ENCODE measurements at regions not wholly inside any gene's neighbourhood (a gene's known extent, or its start where the extent isn't known, plus 50 kb on each side); places are given as distances from the start of the nearest gene placed in this dataset.
"Not testable (repeated sequence)": the region's sequence is repeated elsewhere in the genome, so short reads cannot be mapped to it uniquely, and the experiment has no call there.

DNA sequence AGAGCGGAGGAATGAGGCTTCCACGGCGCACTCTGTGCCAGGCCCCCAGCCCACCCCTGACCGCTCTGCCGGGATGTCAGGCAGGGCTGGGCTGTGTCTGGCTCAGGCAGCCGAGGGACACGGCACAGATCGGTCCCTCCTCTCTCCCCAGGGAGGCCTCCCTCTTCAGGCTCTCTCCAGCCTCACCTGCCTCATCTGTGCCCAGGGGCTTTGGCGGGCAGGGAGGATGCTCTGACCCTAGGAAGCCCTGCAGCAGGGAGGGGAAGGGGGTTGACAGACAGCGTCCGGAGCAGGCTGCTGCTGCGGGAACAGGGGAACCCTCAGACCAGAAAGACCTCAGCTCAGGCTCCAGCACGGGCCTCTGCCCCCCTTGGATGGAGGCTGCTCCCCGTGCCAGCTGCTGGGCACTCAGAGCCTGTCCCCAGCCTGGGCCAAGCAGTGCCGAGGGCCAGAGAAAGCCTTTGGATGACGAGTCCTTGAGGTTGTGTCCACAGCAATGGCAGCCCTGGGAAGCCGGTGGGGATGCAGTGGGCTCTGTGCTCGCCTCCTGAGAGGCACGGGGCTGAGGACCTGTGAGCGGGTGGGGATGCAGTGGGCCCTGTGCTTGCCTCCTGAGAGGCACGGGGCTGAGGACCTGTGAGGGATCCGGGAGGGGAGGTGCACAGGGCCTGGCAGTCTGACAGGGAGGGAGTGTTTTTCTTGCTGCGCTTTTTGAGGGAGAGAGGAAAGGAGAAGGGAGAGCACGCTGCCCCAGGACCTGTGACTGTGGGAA lies 66.9 kb downstream of the FOXL3 start:
- peak; percentile 53 for DNase-seq (ENCODE audit: low spot score)

DNA sequence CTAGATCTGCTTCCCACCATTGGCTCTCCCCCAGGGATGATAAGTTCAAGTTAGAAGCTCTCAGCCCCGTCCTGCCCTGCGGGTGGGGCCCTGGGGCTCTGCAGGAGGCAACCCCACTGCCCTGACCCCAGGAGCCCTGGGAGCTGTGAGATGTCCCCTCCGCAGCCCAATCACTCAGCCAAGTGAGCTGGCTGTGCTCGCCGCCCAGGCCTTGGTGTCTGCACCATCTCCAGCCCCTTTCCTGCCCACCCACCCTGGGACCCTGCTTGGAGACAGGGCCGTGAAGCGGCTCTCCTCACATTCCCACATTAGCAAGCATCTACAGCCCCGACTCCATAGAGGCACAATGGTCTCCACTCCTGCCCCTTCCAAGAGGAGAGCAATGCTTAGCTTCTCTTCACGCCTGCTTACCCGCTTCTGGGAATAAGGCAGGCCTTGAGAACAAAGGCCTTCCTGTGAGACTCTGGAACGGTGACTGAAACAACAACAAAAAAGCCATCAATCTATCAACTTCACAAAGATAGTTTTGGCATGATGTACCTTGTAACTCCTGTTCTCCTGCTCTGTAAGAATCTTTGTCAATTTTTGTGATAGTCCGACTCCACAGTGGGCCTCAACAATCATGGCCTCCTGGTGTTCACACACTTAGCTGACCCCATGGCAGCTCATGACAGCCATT lies 67.7 kb downstream of the FOXL3 start:
- no peak for DNase-seq (ENCODE audit: low spot score)

DNA sequence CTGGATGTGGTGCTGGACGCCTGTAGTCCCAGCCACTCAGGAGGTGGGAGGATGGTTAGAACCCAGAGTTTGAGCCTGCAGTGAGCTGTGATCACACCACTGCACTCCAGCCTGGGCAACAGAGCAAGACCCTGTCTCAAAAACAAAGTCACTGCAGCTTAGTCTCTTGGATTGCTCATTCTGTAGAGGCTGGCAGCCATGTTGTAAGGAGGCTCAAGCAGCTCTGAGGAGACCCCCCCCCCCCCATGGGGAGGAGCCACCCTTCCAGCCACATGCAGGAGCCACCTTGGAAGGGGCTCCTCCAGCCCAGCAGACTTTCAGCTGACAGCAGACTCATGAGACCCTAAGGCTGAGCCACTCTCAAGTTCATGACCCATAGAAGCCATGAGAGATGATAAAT lies 68.4 kb downstream of the FOXL3 start:
- no peak for DNase-seq (ENCODE audit: low spot score)

DNA sequence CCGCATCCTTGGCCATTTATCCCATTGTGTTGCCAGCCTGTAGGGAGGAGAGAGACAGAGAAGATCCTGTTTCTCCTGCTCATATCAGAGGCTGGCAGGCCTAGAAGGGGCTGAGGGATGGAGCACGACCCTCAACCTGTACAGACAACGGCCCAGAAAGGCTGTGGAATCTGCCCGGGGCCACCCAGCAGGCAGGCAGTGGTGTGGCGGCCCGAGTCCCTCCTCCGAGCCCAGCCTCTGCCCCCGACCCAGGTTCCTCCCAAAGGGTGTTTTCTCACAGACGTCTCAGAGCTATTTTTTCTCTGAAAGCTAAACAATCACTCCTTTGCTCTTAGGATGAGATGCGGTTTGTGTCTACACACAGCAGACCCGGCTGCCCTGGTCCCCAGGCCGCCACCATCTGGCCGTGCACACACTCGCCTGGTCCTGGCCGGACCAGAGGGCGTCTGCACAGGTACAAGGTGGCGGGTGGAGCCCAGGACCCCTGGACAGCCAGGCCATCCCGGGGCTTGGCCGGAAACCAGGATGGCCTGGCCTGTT lies 69.3 kb downstream of the FOXL3 start:
- DNase-seq (ENCODE audit: low spot score), result no peak

DNA sequence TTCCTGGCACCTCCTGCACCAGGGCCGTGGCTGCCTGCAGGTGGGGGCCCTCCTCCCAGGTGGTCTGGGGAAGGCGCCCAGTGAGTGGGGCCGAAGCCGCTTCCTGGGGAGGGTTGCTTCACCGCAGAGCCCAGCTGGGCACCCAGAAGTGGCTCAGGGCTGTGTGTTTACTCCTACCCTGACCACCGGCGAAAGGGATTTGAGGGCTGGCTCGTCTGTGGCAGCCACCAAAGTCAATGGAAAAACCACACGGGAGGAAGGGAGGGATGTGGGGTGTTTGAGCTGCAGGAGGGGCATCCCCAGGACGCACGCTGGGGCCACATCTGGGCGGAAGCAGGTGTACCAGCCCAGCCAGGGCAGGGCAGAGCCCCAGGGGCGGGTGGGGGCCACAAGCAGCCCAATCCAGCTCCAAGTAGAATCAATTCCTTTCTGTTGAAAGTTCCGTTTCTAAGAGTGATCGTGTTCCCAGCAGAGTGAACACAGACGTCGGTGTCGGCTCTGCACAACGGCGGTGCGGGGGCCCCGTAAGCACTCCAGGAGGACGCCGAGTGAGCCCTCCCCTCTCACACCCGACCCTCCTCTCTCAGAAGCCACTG lies 69.9 kb downstream of the FOXL3 start:
- DNase-seq (ENCODE audit: low spot score), result peak; percentile 55

GRCh38 chr7:360454-361100 lies 70.6 kb downstream of the FOXL3 start:
- DNase-seq (ENCODE audit: low spot score), result no peak

DNA sequence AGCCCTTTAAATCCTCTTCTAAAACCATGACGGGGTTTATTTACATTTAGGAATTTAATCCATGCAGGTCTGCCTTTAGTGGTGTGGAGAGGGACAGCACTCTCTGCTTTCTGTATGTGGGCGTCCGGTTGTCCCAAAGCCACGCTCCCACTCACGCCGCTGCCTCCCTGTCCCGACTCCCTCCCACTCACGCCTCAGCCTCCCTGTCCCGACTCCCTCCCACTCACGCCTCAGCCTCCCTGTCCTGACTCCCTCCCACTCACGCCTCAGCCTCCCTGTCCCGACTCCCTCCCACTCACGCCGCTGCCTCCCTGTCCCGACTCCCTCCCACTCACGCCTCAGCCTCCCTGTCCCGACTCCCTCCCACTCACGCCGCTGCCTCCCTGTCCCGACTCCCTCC lies 71.2 kb downstream of the FOXL3 start:
- not testable (repeated sequence) for DNase-seq (ENCODE audit: low spot score)

GRCh38 chr7:361680-362401 lies 71.9 kb downstream of the FOXL3 start:
- no peak for DNase-seq (ENCODE audit: low spot score)

DNA sequence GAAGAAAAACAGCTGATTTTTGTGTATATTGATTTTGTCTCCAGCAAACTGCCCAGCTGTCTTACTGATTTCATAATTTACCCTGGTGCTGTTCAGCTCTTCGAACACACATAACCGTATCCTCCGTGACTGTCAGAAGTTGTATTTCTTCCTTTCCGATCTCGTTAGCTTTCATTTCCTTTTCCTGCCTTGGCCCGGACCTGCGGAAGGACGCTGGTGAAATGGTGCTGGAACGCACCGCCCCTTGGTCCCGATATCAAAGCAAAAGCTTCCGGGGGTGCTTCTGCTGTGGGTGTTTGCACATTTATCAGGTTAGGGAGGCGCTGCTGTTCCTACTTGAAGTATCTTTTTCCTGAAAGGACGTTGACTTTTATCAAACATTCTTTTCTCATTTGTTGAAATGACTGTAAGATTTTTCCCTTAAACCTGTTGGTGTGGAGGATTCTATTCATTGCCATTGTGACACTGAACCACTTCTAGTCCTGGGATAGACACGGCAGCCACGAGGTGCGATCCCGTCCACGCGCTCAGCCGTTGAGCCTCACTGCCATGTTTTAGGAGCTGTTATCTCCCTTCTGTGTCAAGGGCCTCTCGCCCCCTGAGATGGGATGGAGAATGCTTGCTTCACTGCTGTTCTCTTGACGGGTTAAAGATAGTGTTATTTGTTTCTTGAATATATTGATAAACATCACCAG lies 72.6 kb downstream of the FOXL3 start:
- no peak for DNase-seq (ENCODE audit: low spot score)

- DNase-seq (ENCODE audit: low spot score), result no peak
These were observed 73.7 kb downstream of the FOXL3 start for GRCh38 chr7:363626-364025.

DNA sequence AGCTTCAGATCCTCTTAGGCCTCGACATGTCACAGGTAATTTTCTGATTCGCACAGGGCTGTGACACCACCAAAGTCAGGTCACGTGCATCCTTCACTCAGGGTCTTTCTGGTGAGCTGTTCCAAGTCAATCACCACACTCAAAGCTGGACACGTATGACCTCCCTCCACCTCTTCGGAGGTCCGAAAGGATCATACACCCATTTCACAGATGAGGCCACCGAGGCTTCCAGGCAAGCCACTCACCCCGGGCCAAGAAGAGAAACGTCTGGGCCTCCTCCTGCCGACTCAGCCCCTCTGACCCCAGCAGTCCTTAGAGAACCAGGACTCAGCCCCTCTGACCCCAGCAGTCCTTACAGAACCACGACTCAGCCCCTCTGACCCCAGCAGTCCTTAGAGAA lies 74.6 kb downstream of the FOXL3 start:
- DNase-seq (ENCODE audit: low spot score), result no peak

DNA sequence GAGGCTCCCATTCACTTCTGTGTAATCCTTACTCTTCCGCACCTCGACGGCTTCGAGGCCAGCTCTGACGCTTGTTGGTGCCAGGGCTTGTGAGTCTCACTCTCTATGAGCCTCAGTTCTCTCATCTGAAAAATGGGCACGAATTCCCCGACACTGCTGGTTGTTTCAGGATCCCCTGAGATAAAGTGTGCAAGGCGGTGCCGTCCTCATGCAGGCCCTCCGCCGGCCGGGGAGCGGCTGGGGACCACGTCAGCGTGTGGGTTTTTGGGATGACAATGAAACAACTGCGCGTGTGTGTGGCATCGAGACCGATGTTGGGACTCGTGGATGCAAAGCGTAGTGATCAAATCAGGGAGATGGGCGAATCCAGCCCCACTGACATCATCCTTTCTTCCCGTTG lies 75.6 kb downstream of the FOXL3 start:
- DNase-seq (ENCODE audit: low spot score), result no peak

DNA sequence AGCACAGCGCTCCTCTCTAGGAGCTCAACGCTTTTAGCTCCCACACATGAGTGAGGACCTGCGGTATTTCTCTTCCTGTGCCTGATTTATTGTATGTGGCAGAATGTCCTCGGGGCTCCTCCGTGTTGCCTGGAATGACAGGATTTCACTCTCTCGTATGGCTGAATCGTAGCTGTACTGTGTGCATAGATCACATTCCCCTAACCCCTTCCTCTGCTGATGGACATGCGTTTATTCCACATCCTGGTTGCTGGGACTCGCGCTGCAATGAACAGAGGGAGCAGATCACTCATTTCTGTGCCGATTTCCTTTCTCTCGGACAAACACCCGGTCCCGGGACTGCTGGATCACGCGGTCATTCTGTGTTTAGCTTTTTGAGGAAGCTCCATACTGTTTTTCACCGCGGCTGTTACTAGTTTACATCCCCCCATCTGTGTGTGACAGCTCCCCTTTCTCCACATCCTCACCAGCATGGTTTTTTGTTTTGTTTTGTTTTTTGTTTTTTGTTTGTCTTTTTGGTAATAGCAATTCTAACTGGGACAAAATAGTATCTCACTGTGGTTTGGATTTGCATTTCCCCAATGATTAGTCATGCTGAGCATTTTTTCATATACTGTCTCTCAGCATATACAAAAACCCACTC lies 76.3 kb downstream of the FOXL3 start:
- DNase-seq (ENCODE audit: low spot score), result no peak

DNA sequence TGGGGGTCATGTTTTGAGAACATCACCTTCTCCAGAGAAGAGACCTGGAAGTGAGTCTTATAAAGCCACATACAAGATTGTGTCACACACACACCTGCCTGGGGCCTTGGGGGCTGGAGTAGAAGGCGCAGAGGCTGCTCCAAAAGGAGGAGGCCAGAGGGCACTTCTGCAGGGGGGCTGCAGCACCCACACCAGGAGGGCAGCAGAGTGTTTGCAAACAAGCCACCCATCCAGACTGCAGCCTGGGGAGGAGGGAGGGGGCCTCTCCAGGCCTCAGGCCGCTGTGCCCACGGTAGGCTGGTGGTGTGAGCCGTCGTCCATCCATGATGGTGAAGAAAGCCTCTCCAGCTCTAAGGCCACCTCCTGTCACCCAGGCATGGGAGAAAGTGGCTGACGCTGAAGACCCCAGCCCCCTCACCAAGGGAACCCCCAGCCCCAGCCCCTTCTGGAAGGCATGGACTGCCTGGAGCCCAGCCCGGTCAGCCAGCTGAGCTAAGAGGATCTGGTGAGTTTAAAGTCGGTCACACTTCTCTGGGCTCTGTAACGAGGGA lies 77.5 kb downstream of the FOXL3 start:
- no peak for DNase-seq (ENCODE audit: low spot score)

DNA sequence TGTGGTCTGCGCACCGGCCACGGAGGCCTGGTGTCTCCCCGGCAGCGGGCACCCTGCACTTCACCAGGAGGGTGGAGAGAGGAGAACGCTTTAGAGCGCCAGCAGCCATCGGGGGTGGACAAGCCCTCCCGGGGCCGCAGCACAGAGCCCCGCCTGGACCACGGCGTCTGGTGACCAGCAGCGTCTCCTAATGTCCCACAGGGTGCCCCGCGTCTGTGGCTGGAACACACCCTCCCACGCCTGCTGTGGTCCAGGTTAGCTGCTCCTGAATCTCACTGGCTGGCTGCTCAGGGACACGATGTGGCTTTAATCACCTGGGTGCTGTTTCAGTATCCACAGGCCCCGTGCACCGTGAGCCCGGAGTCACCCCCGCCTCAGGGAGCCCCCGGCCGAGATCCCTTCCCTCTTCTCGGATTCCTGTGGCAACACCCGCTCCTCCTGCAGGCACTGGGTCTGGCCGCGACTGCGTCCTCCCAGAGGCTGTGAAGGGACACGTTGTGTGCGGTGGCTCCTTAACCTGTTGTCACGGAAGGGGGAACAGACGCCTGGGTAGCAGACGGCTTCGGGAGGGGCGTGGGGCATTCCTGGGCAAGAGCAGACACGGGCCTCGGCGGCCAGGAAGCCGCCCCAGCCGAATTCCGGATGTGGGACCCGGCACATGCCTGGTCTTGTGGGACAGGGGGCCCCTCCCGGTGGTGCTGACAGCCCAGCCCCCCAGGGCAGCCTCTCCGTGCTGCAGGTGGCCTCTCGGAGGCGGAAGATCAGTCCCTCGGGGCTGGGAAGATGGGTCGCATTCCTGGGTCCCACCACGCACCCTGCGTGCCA lies 78.9 kb downstream of the FOXL3 start:
- DNase-seq (ENCODE audit: low spot score), result no peak

DNA sequence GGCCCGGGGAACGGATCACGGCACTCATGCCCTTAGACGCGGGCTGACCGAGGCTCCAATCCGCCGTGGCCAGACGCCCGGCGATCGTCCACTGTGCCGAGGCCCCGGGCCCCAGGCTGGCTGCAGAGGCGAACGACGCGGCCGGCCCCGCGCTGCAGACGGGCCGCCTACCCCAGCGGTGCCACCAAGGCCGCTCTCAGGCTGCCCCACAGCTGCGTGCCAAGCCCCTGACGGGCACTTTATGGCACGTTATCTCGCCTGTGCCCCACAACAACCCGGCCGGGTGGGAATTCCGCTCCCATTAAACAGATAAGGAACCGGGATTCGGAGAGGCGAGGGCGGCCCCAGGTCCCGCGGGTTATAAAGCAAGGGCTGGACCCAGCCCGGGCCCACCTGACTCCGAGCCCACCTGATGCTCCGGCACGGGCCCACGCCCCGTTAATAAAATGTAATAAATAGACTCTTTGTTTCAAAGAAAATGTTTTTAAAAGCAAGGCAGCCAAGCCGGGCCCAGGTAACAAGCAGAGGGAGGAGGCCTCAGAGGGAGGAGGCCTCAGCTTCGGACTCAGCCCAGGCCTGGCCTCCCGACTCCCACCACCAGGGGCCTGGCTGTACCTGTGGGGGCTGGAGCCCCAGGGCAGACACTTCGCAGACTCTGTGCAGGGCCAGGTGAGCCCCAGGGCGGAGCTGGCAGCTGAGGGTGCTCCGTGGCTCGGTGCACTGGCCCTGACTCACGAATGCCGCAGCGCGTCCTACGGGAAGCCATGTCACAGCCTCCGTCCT lies 79.7 kb downstream of the FOXL3 start:
- no peak for DNase-seq (ENCODE audit: low spot score)

- no peak for DNase-seq (ENCODE audit: low spot score)
These were observed 80.3 kb downstream of the FOXL3 start for GRCh38 chr7:370259-370625.

DNA sequence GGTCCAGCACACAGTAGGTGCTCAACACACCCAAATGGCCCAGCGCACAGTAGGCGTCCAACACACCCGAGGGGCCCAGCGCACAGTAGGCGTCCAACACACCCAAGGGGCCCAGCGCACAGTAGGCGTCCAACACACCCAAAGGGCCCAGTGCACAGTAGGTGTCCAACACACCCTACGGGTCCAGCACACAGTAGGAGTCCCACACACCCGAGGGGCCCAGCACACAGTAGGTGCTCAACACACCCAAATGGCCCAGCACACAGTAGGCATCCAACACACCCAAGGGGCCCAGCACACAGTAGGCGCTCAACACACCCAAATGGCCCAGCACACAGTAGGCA lies 80.8 kb downstream of the FOXL3 start:
- no peak for DNase-seq (ENCODE audit: low spot score)
